Activated CD8-positive, alpha-beta T cell treated with anti-CD3 and anti-CD28 coated beads for 36 hours (primary cell): ENCODE measurements at regions not wholly inside any gene's neighbourhood (a gene's known extent, or its start where the extent isn't known, plus 50 kb on each side); places are given as distances from the start of the nearest gene placed in this dataset.

Source experiments
- ATAC-seq: fragments of 200-7000 bp; cut with Tn5 transposase; one replicate; pipeline ENCODE4 v1.10.0; 2021; ENCODE audit warnings: mild to moderate bottlenecking, moderate library complexity
- CTCF ChIA-PET: fragments of 350-600 bp; sonication (Branson Sonifier 250); formaldehyde crosslinking; loops from one replicate; lab custom pipeline; 2021; ENCODE audit warnings: antibody characterized with exemption; lab: Charles Lee
- POLR2A ChIA-PET: fragments of 350-600 bp; sonication (Branson Sonifier 250); formaldehyde crosslinking; loops from one replicate; lab custom pipeline; 2021; ENCODE audit warnings: antibody characterized with exemption; lab: Charles Lee
- DNase-seq: peaks from one replicate; pipeline ENCODE4 v3.0.0-alpha.2; 2020
- H3K27ac Mint-ChIP-seq: one replicate; pipeline ENCODE4 v1.8.0; 2021; ENCODE audit warnings: mild to moderate bottlenecking, mixed read lengths
- H3K27me3 Mint-ChIP-seq: one replicate; pipeline ENCODE4 v1.8.0; 2021; ENCODE audit warnings: mixed read lengths
- H3K36me3 Mint-ChIP-seq: one replicate; pipeline ENCODE4 v1.8.0; 2021; ENCODE audit warnings: low read depth, mixed read lengths
- H3K4me1 Mint-ChIP-seq: one replicate; pipeline ENCODE4 v1.8.0; 2021; ENCODE audit warnings: low read depth, mixed read lengths
- H3K4me3 Mint-ChIP-seq: one replicate; pipeline ENCODE4 v1.8.0; 2021; ENCODE audit warnings: mild to moderate bottlenecking, moderate library complexity, mixed read lengths
- H3K9me3 Mint-ChIP-seq: one replicate; pipeline ENCODE4 v1.8.0; 2021; ENCODE audit warnings: mixed read lengths
- intact Hi-C: fragments of 100-400 bp; cut with micrococcal nuclease; formaldehyde crosslinking; loops from one replicate; pipeline ENCODE4 v1.10.0; 2022
- TF ChIP-seq, protein P1 (sequence below): fragments of 200-600 bp; IDR thresholded peaks from one replicate; pipeline ENCODE4 v1.8.0; 2022; ENCODE audit warnings: antibody characterized with exemption, mild to moderate bottlenecking

DNA sequence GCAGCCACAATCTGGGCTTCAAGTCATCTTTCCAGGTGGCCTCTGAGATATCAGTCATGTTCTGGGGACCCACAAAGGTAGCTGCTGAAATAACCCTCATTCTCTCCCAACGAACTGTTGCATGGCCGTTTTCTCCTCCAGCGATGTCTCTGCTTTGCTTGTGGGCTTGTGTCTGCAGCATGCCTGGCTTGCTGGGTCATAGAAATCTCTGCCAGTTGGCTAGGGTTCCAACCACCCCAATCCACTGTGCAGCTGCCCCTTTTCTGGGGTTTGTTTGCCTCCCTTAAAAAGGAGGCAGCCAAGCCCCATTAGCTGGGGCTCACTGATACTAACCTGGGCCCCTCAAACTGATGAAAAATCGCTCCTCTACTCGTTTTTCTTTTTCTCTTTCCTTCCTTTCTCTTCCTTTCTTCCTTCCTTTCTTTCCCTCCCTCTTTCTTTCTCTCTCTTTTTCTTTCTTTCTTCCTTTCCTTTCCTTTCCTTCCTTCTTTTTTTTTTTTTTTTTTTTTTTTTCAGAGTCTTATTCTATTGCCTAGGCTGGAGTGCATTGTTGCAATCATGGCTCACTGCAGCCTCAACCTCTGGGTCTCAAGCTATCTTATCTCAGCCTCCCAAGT lies 680.0 kb downstream of the EPHA4 start:
- intact Hi-C loops = no loop called here
- Mint-ChIP-seq H3K4me3 (no peak overlapping the region), H3K27me3 (peaks cover 3% of the 10 kb centered on the region), H3K4me1 (no peaks in the 10 kb centered on the region), H3K9me3 (no peaks in the 10 kb centered on the region), H3K36me3 (no peaks in the 10 kb centered on the region), H3K27ac (no peak overlapping the region)
- POLR2A ChIA-PET = no interaction called here
- no peak for DNase-seq
- TF ChIP-seq, protein P1, sequence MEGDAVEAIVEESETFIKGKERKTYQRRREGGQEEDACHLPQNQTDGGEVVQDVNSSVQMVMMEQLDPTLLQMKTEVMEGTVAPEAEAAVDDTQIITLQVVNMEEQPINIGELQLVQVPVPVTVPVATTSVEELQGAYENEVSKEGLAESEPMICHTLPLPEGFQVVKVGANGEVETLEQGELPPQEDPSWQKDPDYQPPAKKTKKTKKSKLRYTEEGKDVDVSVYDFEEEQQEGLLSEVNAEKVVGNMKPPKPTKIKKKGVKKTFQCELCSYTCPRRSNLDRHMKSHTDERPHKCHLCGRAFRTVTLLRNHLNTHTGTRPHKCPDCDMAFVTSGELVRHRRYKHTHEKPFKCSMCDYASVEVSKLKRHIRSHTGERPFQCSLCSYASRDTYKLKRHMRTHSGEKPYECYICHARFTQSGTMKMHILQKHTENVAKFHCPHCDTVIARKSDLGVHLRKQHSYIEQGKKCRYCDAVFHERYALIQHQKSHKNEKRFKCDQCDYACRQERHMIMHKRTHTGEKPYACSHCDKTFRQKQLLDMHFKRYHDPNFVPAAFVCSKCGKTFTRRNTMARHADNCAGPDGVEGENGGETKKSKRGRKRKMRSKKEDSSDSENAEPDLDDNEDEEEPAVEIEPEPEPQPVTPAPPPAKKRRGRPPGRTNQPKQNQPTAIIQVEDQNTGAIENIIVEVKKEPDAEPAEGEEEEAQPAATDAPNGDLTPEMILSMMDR = no peak
- ATAC-seq = no peak
- CTCF ChIA-PET = no interaction called here

DNA sequence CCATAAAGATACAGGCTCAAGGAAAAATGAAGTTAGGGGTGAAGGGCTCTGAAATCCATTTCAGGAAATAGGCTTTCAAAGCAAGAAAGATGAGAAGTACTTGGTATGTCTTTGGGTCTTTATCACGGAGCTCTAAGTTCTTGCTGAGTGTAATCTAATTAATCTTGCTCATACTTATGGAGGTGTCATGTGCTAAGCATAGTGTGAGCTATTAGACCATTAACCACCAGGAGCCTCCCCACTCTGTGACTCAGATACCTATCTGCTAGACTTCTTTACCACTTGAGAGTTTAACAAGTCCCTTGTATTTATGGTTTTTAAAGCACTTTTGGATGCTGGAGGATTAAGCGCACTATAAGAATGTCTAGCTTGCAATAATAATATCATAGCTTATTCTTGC lies 678.7 kb downstream of the EPHA4 start:
- POLR2A ChIA-PET = no interaction called here
- Mint-ChIP-seq H3K36me3 (no peaks in the 10 kb centered on the region), H3K27me3 (peaks cover 3% of the 10 kb centered on the region), H3K27ac (no peak overlapping the region), H3K9me3 (no peaks in the 10 kb centered on the region), H3K4me3 (no peak overlapping the region), H3K4me1 (no peaks in the 10 kb centered on the region)
- TF ChIP-seq, protein P1 = no peak
- ATAC-seq (no peak), DNase-seq (no peak)
- CTCF ChIA-PET = no interaction called here
- intact Hi-C loops = no loop called here

DNA sequence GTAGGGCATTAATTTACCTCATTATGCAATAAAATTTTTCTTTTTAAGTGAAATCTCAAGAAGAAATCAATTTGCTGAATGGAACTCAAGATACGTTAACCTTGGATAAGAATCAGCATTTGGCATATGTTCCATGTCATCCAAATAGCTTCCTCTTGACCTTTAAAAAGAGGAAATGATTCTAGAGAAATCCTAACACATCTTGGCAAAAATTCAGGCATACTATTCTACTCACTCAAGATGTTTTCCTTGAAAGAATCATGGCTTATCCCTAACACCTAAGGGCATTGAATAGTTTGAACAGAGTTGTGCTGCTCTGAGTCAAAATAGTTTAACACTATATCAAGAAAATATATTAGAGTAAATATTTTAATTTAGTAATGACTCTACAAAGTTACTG lies 678.0 kb downstream of the EPHA4 start:
- Mint-ChIP-seq H3K27me3 (peaks cover 3% of the 10 kb centered on the region), H3K36me3 (no peaks in the 10 kb centered on the region), H3K4me3 (no peak overlapping the region), H3K4me1 (no peaks in the 10 kb centered on the region), H3K27ac (no peak overlapping the region), H3K9me3 (no peaks in the 10 kb centered on the region)
- no peak for ATAC-seq
- intact Hi-C loops = no loop called here
- no peak for DNase-seq
- POLR2A ChIA-PET = no interaction called here
- CTCF ChIA-PET = no interaction called here
- TF ChIP-seq, protein P1 = no peak

DNA sequence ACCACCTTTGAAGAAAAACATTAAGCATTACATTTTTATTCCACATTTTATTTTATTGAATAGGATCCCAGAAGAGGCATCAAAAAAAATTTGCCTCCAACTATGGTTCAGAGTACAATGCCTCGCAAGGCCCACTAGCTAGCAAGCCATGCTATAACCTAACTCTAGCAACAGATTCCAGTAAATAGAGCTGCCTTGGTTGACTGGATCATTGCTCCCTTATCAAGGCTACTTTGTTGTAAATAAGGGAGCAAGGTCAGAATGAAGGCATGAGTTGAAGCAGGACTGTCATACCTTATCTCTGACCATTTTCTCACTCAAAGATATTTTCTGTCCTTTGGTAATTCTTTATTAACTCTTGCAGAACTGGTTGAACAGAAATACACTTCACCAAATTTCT lies 672.6 kb downstream of the EPHA4 start:
- DNase-seq = no peak
- ChIA-PET POLR2A (no interaction called here), CTCF (interaction anchor here (1.1 kb wide), 1 partner anchor 674 kb away, joined by 3 read pairs; no protein-coding TSS in a partner anchor)

DNA sequence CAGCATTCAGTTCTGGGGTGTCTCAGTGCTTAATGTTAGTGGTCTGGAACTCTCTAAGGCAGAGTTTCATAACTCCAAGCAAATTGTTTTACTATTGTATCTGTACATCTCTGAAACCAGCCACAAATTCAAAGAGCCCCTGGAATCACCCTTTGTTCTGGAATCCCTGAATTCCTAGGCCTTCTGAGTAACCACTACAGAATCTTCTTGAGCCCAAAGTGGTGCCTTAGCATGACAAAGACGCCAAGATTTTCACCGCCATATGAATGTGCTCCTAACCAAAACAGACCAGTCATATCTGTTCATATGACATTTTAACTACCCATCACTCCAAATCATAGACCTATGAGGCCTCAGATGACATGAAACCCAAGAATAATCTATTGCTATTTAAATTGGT lies 668.1 kb downstream of the EPHA4 start:
- Mint-ChIP-seq H3K36me3 (no peaks in the 10 kb centered on the region), H3K27me3 (no peaks in the 10 kb centered on the region), H3K27ac (no peak overlapping the region), H3K4me1 (no peaks in the 10 kb centered on the region), H3K4me3 (no peak overlapping the region), H3K9me3 (no peaks in the 10 kb centered on the region)
- ATAC-seq (no peak), DNase-seq (no peak)
- intact Hi-C loops = no loop called here
- ChIA-PET POLR2A (no interaction called here), CTCF (no interaction called here)
- TF ChIP-seq, protein P1 = no peak

More for the DNA sequence above, 672.6 kb downstream of the EPHA4 start:
- no peaks in the 10 kb centered on the region for H3K27me3 Mint-ChIP-seq
- intact Hi-C loops = no loop called here
- TF ChIP-seq, protein P1 = no peak
- no peak overlapping the region for H3K4me3 Mint-ChIP-seq
- H3K9me3 Mint-ChIP-seq = no peaks in the 10 kb centered on the region
- no peaks in the 10 kb centered on the region for H3K36me3 Mint-ChIP-seq
- no peaks in the 10 kb centered on the region for H3K4me1 Mint-ChIP-seq
- no peak for ATAC-seq
- H3K27ac Mint-ChIP-seq = no peak overlapping the region
